Natural killer cell (primary cell): ENCODE measurements at regions not wholly inside any gene's neighbourhood (a gene's known extent, or its start where the extent isn't known, plus 50 kb on each side); places are given as distances from the start of the nearest gene placed in this dataset.

Experiments used
- ATAC-seq, 3 donors: fragments of 150-1000 bp in 2 of 3; fragments of 200-7000 bp in 1 of 3; cut with Tn5 transposase; 1 replicate in 1 of 3; 2 replicates in 2 of 3; pipeline ENCODE4 v1.10.0; 2021; ENCODE audit warnings: mild to moderate bottlenecking in 2 of 3, moderate library complexity in 2 of 3
- DNase-seq, 2 donors: peaks; one replicate each; pipeline versions ENCODE4 v3.0.0 to v3.0.0-alpha.2; 2013 to 2021; ENCODE audit warnings: mixed read lengths in 1 of 2
- H3K27ac ChIP-seq: one replicate; pipeline ENCODE4 v1.5.1; 2013; ENCODE audit warnings: mild to moderate bottlenecking, low read length
- H3K27me3 ChIP-seq: one replicate; pipeline ENCODE4 v1.6.1; 2013; ENCODE audit warnings: low read length; ENCODE audit not compliant: control insufficient read depth, insufficient read depth
- H3K36me3 ChIP-seq: one replicate; pipeline ENCODE4 v1.6.1; 2013; ENCODE audit warnings: low read length; ENCODE audit not compliant: control insufficient read depth, insufficient read depth
- H3K4me1 ChIP-seq: one replicate; pipeline ENCODE4 v1.6.1; 2013; ENCODE audit warnings: low read length; ENCODE audit not compliant: control insufficient read depth, insufficient read depth
- H3K4me3 ChIP-seq: one replicate; pipeline ENCODE4 v1.5.1; 2013; ENCODE audit warnings: low read length
- H3K9me3 ChIP-seq: one replicate; pipeline ENCODE4 v1.6.1; 2013; ENCODE audit warnings: low read length; ENCODE audit not compliant: control insufficient read depth, insufficient read depth
- H3K27ac Mint-ChIP-seq, 2 donors: one replicate each; pipeline ENCODE4 v1.8.0; 2022; ENCODE audit warnings: mild to moderate bottlenecking in 2 of 2, mixed read lengths in 2 of 2, moderate library complexity in 1 of 2
- H3K27me3 Mint-ChIP-seq, 2 donors: one replicate each; pipeline ENCODE4 v1.8.0; 2022; ENCODE audit warnings: low read depth in 2 of 2, mixed read lengths in 2 of 2
- H3K36me3 Mint-ChIP-seq: one replicate; pipeline ENCODE4 v1.8.0; 2022; ENCODE audit warnings: mixed read lengths
- H3K4me1 Mint-ChIP-seq, 2 donors: one replicate each; pipeline ENCODE4 v1.8.0; 2022; ENCODE audit warnings: mixed read lengths in 2 of 2
- H3K4me3 Mint-ChIP-seq: one replicate; pipeline ENCODE4 v1.8.0; 2022; ENCODE audit warnings: mild to moderate bottlenecking, moderate library complexity, mixed read lengths
- H3K9me3 Mint-ChIP-seq, 2 donors: one replicate each; pipeline ENCODE4 v1.8.0; 2022; ENCODE audit warnings: mixed read lengths in 2 of 2
- CTCF ChIP-seq: fragments of 200-600 bp; IDR thresholded peaks from one replicate; pipeline ENCODE4 v1.8.0; 2022; ENCODE audit warnings: antibody characterized with exemption
- WGBS: methylation state at CpG from one replicate; pipeline ENCODE4 v1.1.7; 2013; ENCODE audit warnings: missing lambda C conversion rate; ENCODE audit not compliant: insufficient coverage; 5-methylcytosine and 5-hydroxymethylcytosine counted together
- intact Hi-C: fragments of 100-400 bp; cut with micrococcal nuclease; formaldehyde crosslinking; loops from one replicate; pipeline ENCODE4 v1.14.2; 2022

- H3K9me3 ChIP-seq = no peaks in the 10 kb centered on the region
- no peak overlapping the region for H3K27ac ChIP-seq
- TF ChIP-seq CTCF = no peak
- H3K4me3 ChIP-seq = no peak overlapping the region
- Mint-ChIP-seq H3K4me3 (no peak overlapping the region), H3K36me3 (no peaks in the 10 kb centered on the region), H3K4me1 (no peaks in the 10 kb centered on the region), H3K27me3 (peaks cover 0 to 5% of the 10 kb centered on the region in 2 donors), H3K27ac (no peak overlapping the region), H3K9me3 (peaks cover 0 to 7% of the 10 kb centered on the region in 2 donors)
- WGBS = 70% methylated on average over 2 of the region's 3 CpGs
- ATAC-seq = no peak
- H3K27me3 ChIP-seq = no peaks in the 10 kb centered on the region
- intact Hi-C loops = no loop called here
- H3K36me3 ChIP-seq = no peaks in the 10 kb centered on the region
- no peak for DNase-seq
- no peaks in the 10 kb centered on the region for H3K4me1 ChIP-seq
These were observed 329.0 kb downstream of the PARP8 start for GRCh38 chr5:50995285-50995942.

- Mint-ChIP-seq H3K9me3 (no peaks in the 10 kb centered on the region), H3K27ac (no peak overlapping the region), H3K4me1 (no peaks in the 10 kb centered on the region), H3K36me3 (no peaks in the 10 kb centered on the region), H3K4me3 (no peak overlapping the region), H3K27me3 (peaks cover 0 to 2% of the 10 kb centered on the region in 2 donors)
- H3K4me1 ChIP-seq = no peaks in the 10 kb centered on the region
- no peak for ATAC-seq
- WGBS = 58% methylated on average over 2 of the region's 4 CpGs
- H3K27me3 ChIP-seq = peaks cover 2% of the 10 kb centered on the region
- no peak for DNase-seq
- no peaks in the 10 kb centered on the region for H3K36me3 ChIP-seq
- no peak overlapping the region for H3K27ac ChIP-seq
- H3K4me3 ChIP-seq = no peak overlapping the region
- TF ChIP-seq CTCF = no peak
- intact Hi-C loops = no loop called here
- H3K9me3 ChIP-seq = no peaks in the 10 kb centered on the region
These were observed 334.9 kb downstream of the PARP8 start for GRCh38 chr5:51001227-51001923.

- no peaks in the 10 kb centered on the region for H3K9me3 Mint-ChIP-seq
- ATAC-seq (no peak), DNase-seq (no peak)
- no peak overlapping the region for H3K27ac Mint-ChIP-seq
- no peaks in the 10 kb centered on the region for H3K27me3 Mint-ChIP-seq
- intact Hi-C loops = no loop called here
- Histone ChIP-seq H3K4me1 (no peaks in the 10 kb centered on the region), H3K27ac (no peak overlapping the region), H3K36me3 (no peaks in the 10 kb centered on the region), H3K4me3 (no peak overlapping the region), H3K9me3 (no peaks in the 10 kb centered on the region), H3K27me3 (peaks cover 2% of the 10 kb centered on the region)
- TF ChIP-seq CTCF = no peak
- H3K4me1 Mint-ChIP-seq = no peaks in the 10 kb centered on the region
- WGBS = 95% methylated on average over 3 of the region's 3 CpGs
- H3K4me3 Mint-ChIP-seq = no peak overlapping the region
- H3K36me3 Mint-ChIP-seq = no peaks in the 10 kb centered on the region
These were observed 335.9 kb downstream of the PARP8 start for GRCh38 chr5:51002368-51002767.

GRCh38 chr5:51013036-51013435 is 346.6 kb downstream of the PARP8 start:
- Histone ChIP-seq H3K4me1 (no peaks in the 10 kb centered on the region), H3K27ac (no peak overlapping the region), H3K9me3 (no peaks in the 10 kb centered on the region), H3K27me3 (no peaks in the 10 kb centered on the region), H3K36me3 (no peaks in the 10 kb centered on the region), H3K4me3 (no peak overlapping the region)
- H3K27ac Mint-ChIP-seq = no peak overlapping the region
- H3K9me3 Mint-ChIP-seq = peaks cover 0 to 2% of the 10 kb centered on the region in 2 donors
- no peak for ATAC-seq
- TF ChIP-seq CTCF = no peak
- H3K36me3 Mint-ChIP-seq = no peaks in the 10 kb centered on the region
- no peak overlapping the region for H3K4me3 Mint-ChIP-seq
- H3K4me1 Mint-ChIP-seq = no peaks in the 10 kb centered on the region
- no peaks in the 10 kb centered on the region for H3K27me3 Mint-ChIP-seq
- intact Hi-C loops = no loop called here
- DNase-seq = no peak
- 88% methylated on average over 2 of the region's 2 CpGs for WGBS
